ENCODE measurements at regions not wholly inside any gene's neighbourhood (a gene's known extent, or its start where the extent isn't known, plus 50 kb on each side); places are given as distances from the start of the nearest gene placed in this dataset.

- TF ChIP-seq CTCF (IDR thresholded peaks at IDR 0.05), result no peak
- no peak for TF ChIP-seq POLR2A (IDR thresholded peaks at IDR 0.05)
These were observed 90.6 kb upstream of the ZNF678 start for GRCh38 chr1:227472772-227473171.
